PC-3 (cell line): ENCODE measurements at regions not wholly inside any gene's neighbourhood (a gene's known extent, or its start where the extent isn't known, plus 50 kb on each side); places are given as distances from the start of the nearest gene placed in this dataset.

Experiments used
- ATAC-seq: fragments of 200-7000 bp; cut with Tn5 transposase; 2 replicates; pipeline ENCODE4 v1.9.1; 2020; ENCODE audit warnings: mild to moderate bottlenecking, moderate library complexity
- BruUV-seq: library from RNA; stranded (reverse); fragments of 400-500 nt; replicated peaks from 2 replicates; lab custom pipeline; 2021; lab: Mats Ljungman, UMichigan
- CTCF ChIA-PET: fragments of 300-600 bp; sonication (Branson Sonifier 250); formaldehyde crosslinking; loops from one replicate; lab custom pipeline; 2022; ENCODE audit warnings: antibody characterized with exemption; lab: Charles Lee
- POLR2A ChIA-PET: fragments of 300-600 bp; sonication (Branson Sonifier 250); formaldehyde crosslinking; loops from one replicate; lab custom pipeline; 2022; ENCODE audit warnings: antibody characterized with exemption; ENCODE audit not compliant: unreplicated experiment; lab: Charles Lee
- DNase-seq: peaks from one replicate; pipeline ENCODE4 v3.0.0-alpha.2; 2015
- H2AFZ ChIP-seq: fragments of 300-600 bp; sonication (generic); 2 replicates; pipeline ENCODE4 v1.6.0; 2016; ENCODE audit warnings: antibody characterized with exemption, low read length
- H3F3A ChIP-seq: fragments of 300-600 bp; sonication (generic); one replicate; pipeline ENCODE4 v1.6.0; 2017; ENCODE audit warnings: antibody characterized with exemption, low read length, control low read depth, mild to moderate bottlenecking; ENCODE audit not compliant: unreplicated experiment
- H3K27ac ChIP-seq: fragments of 300-600 bp; sonication (generic); 2 replicates; pipeline ENCODE4 v1.5.1; 2016; ENCODE audit warnings: mild to moderate bottlenecking, low read length
- H3K27me3 ChIP-seq: fragments of 300-600 bp; sonication (generic); 2 replicates; pipeline ENCODE4 v1.6.1; 2016; ENCODE audit warnings: low read length, mixed read lengths
- H3K36me3 ChIP-seq: fragments of 300-600 bp; sonication (generic); 2 replicates; pipeline ENCODE4 v1.6.1; 2016; ENCODE audit warnings: low read depth, mixed run types, low read length, mixed read lengths
- H3K4me1 ChIP-seq: fragments of 300-600 bp; sonication (generic); 2 replicates; pipeline ENCODE4 v1.5.1; 2016; ENCODE audit warnings: low read length; ENCODE audit not compliant: insufficient read depth
- H3K4me2 ChIP-seq: fragments of 300-600 bp; sonication (generic); 2 replicates; pipeline ENCODE4 v1.6.0; 2016; ENCODE audit warnings: low read length
- H3K4me3 ChIP-seq: fragments of 300-600 bp; sonication (generic); 2 replicates; pipeline ENCODE4 v1.5.1; 2016; ENCODE audit warnings: mild to moderate bottlenecking, low read length, mixed read lengths
- H3K79me2 ChIP-seq: fragments of 300-600 bp; sonication (generic); 2 replicates; pipeline ENCODE4 v1.6.1; 2017; ENCODE audit warnings: low read length, mixed read lengths
- H3K9ac ChIP-seq: fragments of 300-600 bp; sonication (generic); 2 replicates; pipeline ENCODE4 v1.6.0; 2016; ENCODE audit warnings: mild to moderate bottlenecking, low read length
- H3K9me2 ChIP-seq: fragments of 300-600 bp; sonication (generic); replicated peaks from 2 replicates; pipeline ENCODE4 v1.6.1; 2016; ENCODE audit warnings: mixed run types, low read length, mixed read lengths
- H3K9me3 ChIP-seq: fragments of 300-600 bp; sonication (generic); 2 replicates; pipeline ENCODE4 v1.6.1; 2016; ENCODE audit warnings: low read length, mixed read lengths
- H4K20me1 ChIP-seq: fragments of 300-600 bp; sonication (generic); 2 replicates; pipeline ENCODE4 v1.6.1; 2016; ENCODE audit warnings: low read length, mixed read lengths
- CTCF ChIP-seq: fragments of 300-600 bp; sonication (generic); conservative IDR thresholded peaks from 2 replicates; pipeline ENCODE4 v1.5.1; 2017; ENCODE audit warnings: antibody characterized with exemption, low read depth, mild to moderate bottlenecking, low read length
- EZH2 ChIP-seq: fragments of 300-600 bp; sonication (generic); IDR thresholded peaks from one replicate; pipeline ENCODE4 v1.6.1; 2017; ENCODE audit warnings: antibody characterized with exemption, mild to moderate bottlenecking, low read length; ENCODE audit not compliant: unreplicated experiment
- EZH2phosphoT487 ChIP-seq: fragments of 300-600 bp; sonication (generic); IDR thresholded peaks from 2 replicates; pipeline ENCODE4 v1.6.1; 2018; ENCODE audit warnings: mild to moderate bottlenecking, antibody characterized with exemption, low read length, borderline replicate concordance
- intact Hi-C: fragments of 100-400 bp; cut with micrococcal nuclease; formaldehyde crosslinking; loops from 2 replicates; pipeline ENCODE4 v1.9.0; 2023

- intact Hi-C loops, result no loop called here
- H3K4me3 ChIP-seq, result no peak overlapping the region
- no peak overlapping the region for H3K9ac ChIP-seq
- H3K27me3 ChIP-seq, result no peaks in the 10 kb centered on the region
- DNase-seq, result no peak
- H3K9me3 ChIP-seq, result no peaks in the 10 kb centered on the region
- no peaks in the 10 kb centered on the region for H4K20me1 ChIP-seq
- peak; percentile 43 for ATAC-seq
- TF ChIP-seq CTCF, result no peak
- no peak for TF ChIP-seq EZH2phosphoT487
- no peak for TF ChIP-seq EZH2
- H3K4me2 ChIP-seq, result no peak overlapping the region
- CTCF ChIA-PET, result no interaction called here
- no peaks in the 10 kb centered on the region for H3K9me2 ChIP-seq
- no TSS peak for BruUV-seq
- H3K79me2 ChIP-seq, result no peaks in the 10 kb centered on the region
- no peak overlapping the region for H3K27ac ChIP-seq
- no peaks in the 10 kb centered on the region for H3F3A ChIP-seq
- no peak overlapping the region for H2AFZ ChIP-seq
- no peaks in the 10 kb centered on the region for H3K4me1 ChIP-seq
- POLR2A ChIA-PET, result no interaction called here
- H3K36me3 ChIP-seq, result no peaks in the 10 kb centered on the region
These were observed 61.2 kb upstream of the LMNB1 start for GRCh38 chr5:126715765-126716164.

- ChIA-PET CTCF (no interaction called here), POLR2A (no interaction called here)
- H3K9me3 ChIP-seq, result no peaks in the 10 kb centered on the region
- no peaks in the 10 kb centered on the region for H3K79me2 ChIP-seq
- no peak overlapping the region for H3K27ac ChIP-seq
- no peaks in the 10 kb centered on the region for H3K36me3 ChIP-seq
- ATAC-seq (no peak), DNase-seq (no peak)
- no peak for TF ChIP-seq EZH2
- no peak for TF ChIP-seq EZH2phosphoT487
- no peak for TF ChIP-seq CTCF
- H3K4me1 ChIP-seq, result no peaks in the 10 kb centered on the region
- intact Hi-C loops, result no loop called here
- no peaks in the 10 kb centered on the region for H3F3A ChIP-seq
- H4K20me1 ChIP-seq, result no peaks in the 10 kb centered on the region
- no TSS peak for BruUV-seq
- H3K27me3 ChIP-seq, result no peaks in the 10 kb centered on the region
- no peak overlapping the region for H3K4me3 ChIP-seq
- H2AFZ ChIP-seq, result no peak overlapping the region
- H3K9ac ChIP-seq, result no peak overlapping the region
- H3K9me2 ChIP-seq, result no peaks in the 10 kb centered on the region
- H3K4me2 ChIP-seq, result no peak overlapping the region
These were observed 60.1 kb upstream of the LMNB1 start for GRCh38 chr5:126716861-126717260.

GRCh38 chr5:126718236-126718868, 58.6 kb upstream of the LMNB1 start:
- H3K79me2 ChIP-seq, result no peaks in the 10 kb centered on the region
- no peaks in the 10 kb centered on the region for H3K9me2 ChIP-seq
- H3K36me3 ChIP-seq, result no peaks in the 10 kb centered on the region
- no peak overlapping the region for H3K27ac ChIP-seq
- no peak overlapping the region for H3K4me2 ChIP-seq
- H3K27me3 ChIP-seq, result no peaks in the 10 kb centered on the region
- H3K9ac ChIP-seq, result no peak overlapping the region
- CTCF ChIA-PET, result interaction anchor here (0.7 kb wide), 1 partner anchor 36 kb away, joined by 3 read pairs; no protein-coding TSS in a partner anchor
- no peaks in the 10 kb centered on the region for H3F3A ChIP-seq
- no TSS peak for BruUV-seq
- H3K4me1 ChIP-seq, result no peaks in the 10 kb centered on the region
- DNase-seq (no peak), ATAC-seq (no peak)
- H2AFZ ChIP-seq, result no peak overlapping the region
- no peak for TF ChIP-seq EZH2
- TF ChIP-seq EZH2phosphoT487, result no peak
- TF ChIP-seq CTCF, result no peak
- POLR2A ChIA-PET, result no interaction called here
- H3K9me3 ChIP-seq, result no peaks in the 10 kb centered on the region
- H4K20me1 ChIP-seq, result no peaks in the 10 kb centered on the region
- H3K4me3 ChIP-seq, result no peak overlapping the region
- intact Hi-C loops, result no loop called here
